GM19239 (cell line): ENCODE measurements at regions not wholly inside any gene's neighbourhood (a gene's known extent, or its start where the extent isn't known, plus 50 kb on each side); places are given as distances from the start of the nearest gene placed in this dataset.

Experiments used
- DNase-seq: peaks from one replicate; pipeline ENCODE4 v3.0.0; 2011; ENCODE audit warnings: low spot score; ENCODE audit not compliant: insufficient read length
- FAIRE-seq: peaks from 2 replicates; lab custom pipeline; 2011; peaks lifted over from hg19 to GRCh38; lab: Jason Lieb, UNC

- no peak for FAIRE-seq
Measured at GRCh38 chr2:128379021-128380015, 60.6 kb upstream of the HS6ST1 start.

GRCh38 chr2:128380061-128380889 lies 61.6 kb upstream of the HS6ST1 start:
- no peak for DNase-seq
- FAIRE-seq: no peak

More at GRCh38 chr2:128379021-128380015, 60.6 kb upstream of the HS6ST1 start:
- DNase-seq: no peak

- FAIRE-seq: no peak
- no peak for DNase-seq
Measured at GRCh38 chr2:128380961-128381938, 62.6 kb upstream of the HS6ST1 start.

- no peak for DNase-seq
- no peak for FAIRE-seq
Measured at GRCh38 chr2:128384446-128384845, 65.8 kb upstream of the HS6ST1 start.

GRCh38 chr2:128384956-128385355 lies 66.3 kb upstream of the HS6ST1 start:
- DNase-seq: no peak
- FAIRE-seq: no peak

GRCh38 chr2:128385365-128385764 lies 66.7 kb upstream of the HS6ST1 start:
- DNase-seq (no peak), FAIRE-seq (no peak)

- no peak for DNase-seq
- FAIRE-seq: no peak
Measured at GRCh38 chr2:128386066-128386465, 67.4 kb upstream of the HS6ST1 start.

GRCh38 chr2:128388499-128388941 lies 69.9 kb upstream of the HS6ST1 start:
- DNase-seq: no peak
- no peak for FAIRE-seq

GRCh38 chr2:128389388-128390086 lies 70.9 kb upstream of the HS6ST1 start:
- FAIRE-seq (no peak), DNase-seq (no peak)

GRCh38 chr2:128390256-128390990 lies 71.8 kb upstream of the HS6ST1 start:
- no peak for FAIRE-seq
- DNase-seq: no peak

- FAIRE-seq: no peak
- DNase-seq: no peak
Measured at GRCh38 chr2:128390991-128391630, 72.4 kb upstream of the HS6ST1 start.

- DNase-seq (no peak), FAIRE-seq (no peak)
Measured at GRCh38 chr2:128391679-128392078, 73.0 kb upstream of the HS6ST1 start.

- FAIRE-seq: no peak
- DNase-seq: no peak
Measured at GRCh38 chr2:128392207-128392606, 73.5 kb upstream of the HS6ST1 start.

- FAIRE-seq: no peak
- DNase-seq: no peak
Measured at GRCh38 chr2:128394007-128394730, 75.5 kb upstream of the HS6ST1 start.

- FAIRE-seq: no peak
- no peak for DNase-seq
Measured at GRCh38 chr2:128395196-128395595, 76.5 kb upstream of the HS6ST1 start.

GRCh38 chr2:128395640-128396499 lies 77.2 kb upstream of the HS6ST1 start:
- no peak for DNase-seq
- no peak for FAIRE-seq
